ENCODE measurements at regions not wholly inside any gene's neighbourhood (a gene's known extent, or its start where the extent isn't known, plus 50 kb on each side); places are given as distances from the start of the nearest gene placed in this dataset.

GRCh38 chr5:33166948-33167347 lies 273.8 kb upstream of the TARS1 start:
- H3K4me3 ChIP-seq (ENCODE audit: insufficient read depth, low read depth, low read length): no peak overlapping the region
- H3K79me2 ChIP-seq (ENCODE audit: insufficient read depth, low read length): no peaks in the 10 kb centered on the region
- Mint-ChIP-seq H3K36me3 (ENCODE audit: low read depth, unreplicated experiment) (no peaks in the 10 kb centered on the region), H3K9me3 (ENCODE audit: unreplicated experiment) (peaks cover 13% of the 10 kb centered on the region), H3K27me3 (ENCODE audit: low read depth, unreplicated experiment) (no peaks in the 10 kb centered on the region), H3K4me1 (ENCODE audit: low read depth, unreplicated experiment) (peaks cover 1% of the 10 kb centered on the region), H3K27ac (ENCODE audit: unreplicated experiment) (no peak overlapping the region), H3K4me3 (ENCODE audit: unreplicated experiment) (no peak overlapping the region)
- no peak overlapping the region for H3K27ac ChIP-seq (ENCODE audit: low read depth, low read length)
- FAIRE-seq (no peak), DNase-seq (ENCODE audit: low read depth) (no peak)
- H4K20me1 ChIP-seq (ENCODE audit: insufficient read depth, low read length): no peaks in the 10 kb centered on the region
- no peak overlapping the region for H2AFZ ChIP-seq (ENCODE audit: low read depth, low read length)
- no peaks in the 10 kb centered on the region for H3K36me3 ChIP-seq (ENCODE audit: insufficient read depth, low read length)
- H3K9me3 ChIP-seq (ENCODE audit: insufficient read depth, low read depth, low read length): no peaks in the 10 kb centered on the region
- H3K9ac ChIP-seq (ENCODE audit: low read length): no peak overlapping the region
- TF ChIP-seq EZH2 (IDR thresholded peaks at IDR 0.05; ENCODE audit: insufficient read depth, low read length) (no peak), CTCF (IDR thresholded peaks at IDR 0.05; ENCODE audit: insufficient read depth, low read depth, low read length) (no peak)
- no peaks in the 10 kb centered on the region for H3K4me1 ChIP-seq (ENCODE audit: insufficient read depth, low read length)
- no peak overlapping the region for H3K4me2 ChIP-seq (ENCODE audit: low read length)
- H3K27me3 ChIP-seq (ENCODE audit: insufficient read depth, low read length): no peaks in the 10 kb centered on the region

GRCh38 chr5:33167541-33167940 lies 273.2 kb upstream of the TARS1 start:
- Histone ChIP-seq H3K36me3 (ENCODE audit: insufficient read depth, low read length) (no peaks in the 10 kb centered on the region), H3K79me2 (ENCODE audit: insufficient read depth, low read length) (no peaks in the 10 kb centered on the region), H3K9ac (ENCODE audit: low read length) (no peak overlapping the region), H3K27me3 (ENCODE audit: insufficient read depth, low read length) (no peaks in the 10 kb centered on the region), H3K4me2 (ENCODE audit: low read length) (no peak overlapping the region), H3K27ac (ENCODE audit: low read depth, low read length) (no peak overlapping the region), H3K4me3 (ENCODE audit: insufficient read depth, low read depth, low read length) (no peak overlapping the region), H4K20me1 (ENCODE audit: insufficient read depth, low read length) (no peaks in the 10 kb centered on the region), H3K9me3 (ENCODE audit: insufficient read depth, low read depth, low read length) (no peaks in the 10 kb centered on the region), H2AFZ (ENCODE audit: low read depth, low read length) (no peak overlapping the region), H3K4me1 (ENCODE audit: insufficient read depth, low read length) (no peaks in the 10 kb centered on the region)
- no peak for TF ChIP-seq CTCF (IDR thresholded peaks at IDR 0.05; ENCODE audit: insufficient read depth, low read depth, low read length)
- Mint-ChIP-seq H3K4me1 (ENCODE audit: low read depth, unreplicated experiment) (peaks cover 1% of the 10 kb centered on the region), H3K27ac (ENCODE audit: unreplicated experiment) (no peak overlapping the region), H3K36me3 (ENCODE audit: low read depth, unreplicated experiment) (no peaks in the 10 kb centered on the region), H3K27me3 (ENCODE audit: low read depth, unreplicated experiment) (no peaks in the 10 kb centered on the region), H3K9me3 (ENCODE audit: unreplicated experiment) (peaks cover 13% of the 10 kb centered on the region), H3K4me3 (ENCODE audit: unreplicated experiment) (no peak overlapping the region)
- peak; percentile 44 for DNase-seq (ENCODE audit: low read depth)
- no peak for FAIRE-seq

- Mint-ChIP-seq H3K9me3 (ENCODE audit: unreplicated experiment) (peaks cover 11% of the 10 kb centered on the region), H3K36me3 (ENCODE audit: low read depth, unreplicated experiment) (no peaks in the 10 kb centered on the region), H3K4me1 (ENCODE audit: low read depth, unreplicated experiment) (peaks cover 1% of the 10 kb centered on the region), H3K27ac (ENCODE audit: unreplicated experiment) (no peak overlapping the region), H3K4me3 (ENCODE audit: unreplicated experiment) (no peak overlapping the region), H3K27me3 (ENCODE audit: low read depth, unreplicated experiment) (no peaks in the 10 kb centered on the region)
- peak; percentile 7 for DNase-seq (ENCODE audit: low read depth)
- FAIRE-seq: no peak
- no peaks in the 10 kb centered on the region for H3K36me3 ChIP-seq (ENCODE audit: insufficient read depth, low read length)
- H3K9me3 ChIP-seq (ENCODE audit: insufficient read depth, low read depth, low read length): no peaks in the 10 kb centered on the region
- H3K9ac ChIP-seq (ENCODE audit: low read length): no peak overlapping the region
- no peaks in the 10 kb centered on the region for H3K79me2 ChIP-seq (ENCODE audit: insufficient read depth, low read length)
- no peak overlapping the region for H2AFZ ChIP-seq (ENCODE audit: low read depth, low read length)
- H3K27me3 ChIP-seq (ENCODE audit: insufficient read depth, low read length): no peaks in the 10 kb centered on the region
- no peak overlapping the region for H3K4me2 ChIP-seq (ENCODE audit: low read length)
- no peak for TF ChIP-seq EZH2 (IDR thresholded peaks at IDR 0.05; ENCODE audit: insufficient read depth, low read length)
- no peak for TF ChIP-seq CTCF (IDR thresholded peaks at IDR 0.05; ENCODE audit: insufficient read depth, low read depth, low read length)
- H3K27ac ChIP-seq (ENCODE audit: low read depth, low read length): no peak overlapping the region
- H3K4me1 ChIP-seq (ENCODE audit: insufficient read depth, low read length): no peaks in the 10 kb centered on the region
- no peaks in the 10 kb centered on the region for H4K20me1 ChIP-seq (ENCODE audit: insufficient read depth, low read length)
- H3K4me3 ChIP-seq (ENCODE audit: insufficient read depth, low read depth, low read length): no peak overlapping the region
Measured at GRCh38 chr5:33170411-33170810, 270.4 kb upstream of the TARS1 start.
